HepG2 (cell line): ENCODE measurements at regions not wholly inside any gene's neighbourhood (a gene's known extent, or its start where the extent isn't known, plus 50 kb on each side); places are given as distances from the start of the nearest gene placed in this dataset.

ENCODE experiments used
- ATAC-seq: fragments of 200-7000 bp; cut with Tn5 transposase; 3 replicates; pipeline ENCODE4 v1.9.1; 2020; ENCODE audit warnings: mild to moderate bottlenecking, moderate library complexity
- BruUV-seq: library from RNA; stranded (reverse); fragments of 400-500 nt; replicated peaks from 2 replicates; lab custom pipeline; 2021; lab: Mats Ljungman, UMichigan
- CTCF ChIA-PET: fragments of 300-600 bp; formaldehyde crosslinking; extraction: SDS; loops from one replicate; lab custom pipeline; 2021; ENCODE audit warnings: low total read pairs, inconsistent platforms, low intra/inter-chr PET ratio; lab: Yijun Ruan, JAX
- POLR2A ChIA-PET: fragments of 350-600 bp; sonication (Branson Sonifier 250); formaldehyde crosslinking; loops from one replicate; lab custom pipeline; 2020; ENCODE audit warnings: antibody characterized with exemption, inconsistent platforms; lab: Yijun Ruan, JAX
- DNase-seq: peaks from one replicate; pipeline ENCODE4 v3.0.0-alpha.2; 2015; ENCODE audit warnings: low spot score
- FAIRE-seq: peaks from 3 replicates; lab custom pipeline; 2011; peaks lifted over from hg19 to GRCh38; lab: Jason Lieb, UNC
- H2AFZ ChIP-seq: one replicate; pipeline ENCODE4 v1.6.1; 2011; ENCODE audit warnings: low read length, inconsistent platforms
- H3K27ac ChIP-seq: fragments of 300-600 bp; 3 replicates; pipeline ENCODE4 v1.8.0; 2011; ENCODE audit warnings: mixed run types, mild to moderate bottlenecking, mixed read lengths, low read length, inconsistent platforms; ENCODE audit not compliant: insufficient read depth; ENCODE audit errors: extremely low read length
- H3K27me3 ChIP-seq, 2 experiments: fragments of 200-600 bp in 1 of 2; 2 replicates in 1 of 2; 3 replicates in 1 of 2; pipeline versions ENCODE4 v1.6.0 to v1.8.0; 2011; ENCODE audit warnings: low read length in 2 of 2, mild to moderate bottlenecking in 2 of 2, moderate library complexity in 2 of 2, inconsistent platforms in 1 of 2; ENCODE audit not compliant: insufficient read depth in 2 of 2, control insufficient read depth in 1 of 2
- H3K36me3 ChIP-seq, 2 experiments: fragments of 200-600 bp in 1 of 2; replicated peaks in 1 of 2; 2 replicates in 1 of 2; 3 replicates in 1 of 2; pipeline versions ENCODE4 v1.5.1 to v1.8.0; 2011; ENCODE audit warnings: low read length in 2 of 2, inconsistent platforms in 1 of 2; ENCODE audit not compliant: insufficient read depth in 2 of 2, control insufficient read depth in 1 of 2
- H3K4me1 ChIP-seq: 2 replicates; pipeline ENCODE4 v1.5.1; 2012; ENCODE audit warnings: low read length, inconsistent platforms; ENCODE audit not compliant: insufficient read depth
- H3K4me2 ChIP-seq: 2 replicates; pipeline ENCODE4 v1.6.0; 2011; ENCODE audit warnings: low read depth, low read length, inconsistent platforms
- H3K4me3 ChIP-seq, 3 experiments: fragments of 200-600 bp in 1 of 3; sonication (generic), shearing (Covaris generic) in 1 of 3; replicated peaks in 1 of 3; 2 replicates each; pipeline ENCODE4 v1.5.1; 2011 to 2016; ENCODE audit warnings: low read length in 3 of 3, inconsistent platforms in 2 of 3, low read depth in 2 of 3, mild to moderate bottlenecking in 2 of 3, control low read depth in 1 of 3, mixed read lengths in 1 of 3; ENCODE audit not compliant: insufficient read depth in 1 of 3
- H3K79me2 ChIP-seq: one replicate; pipeline ENCODE4 v1.6.1; 2011; ENCODE audit warnings: low read length, inconsistent platforms; ENCODE audit not compliant: insufficient read depth
- H3K9ac ChIP-seq: 2 replicates; pipeline ENCODE4 v1.6.0; 2011; ENCODE audit warnings: mild to moderate bottlenecking, low read depth, low read length, inconsistent platforms; ENCODE audit not compliant: insufficient read depth
- H3K9me3 ChIP-seq: 2 replicates; pipeline ENCODE4 v1.5.1; 2012; ENCODE audit warnings: mild to moderate bottlenecking, low read length
- H4K20me1 ChIP-seq: 2 replicates; pipeline ENCODE4 v1.6.0; 2011; ENCODE audit warnings: inconsistent platforms, mild to moderate bottlenecking, low read length, moderate library complexity; ENCODE audit not compliant: insufficient read depth
- CEBPG ChIP-seq: IDR thresholded peaks from 2 replicates; pipeline ENCODE4 v1.6.1; 2016
- GMEB2 ChIP-seq: IDR thresholded peaks from 2 replicates; pipeline ENCODE4 v1.6.1; 2016; ENCODE audit warnings: missing biosample characterization, missing genetic modification reagents, low read depth
- KDM5A ChIP-seq: fragments of 200-600 bp; sonication (generic); IDR thresholded peaks from 2 replicates; pipeline ENCODE4 v1.7.0; 2018; ENCODE audit warnings: antibody characterized with exemption, mild to moderate bottlenecking, low read length, borderline replicate concordance
- PAWR ChIP-seq: sonication (generic); formaldehyde crosslinking; IDR thresholded peaks from 2 replicates; pipeline ENCODE4 v1.4.0; 2020; ENCODE audit warnings: missing genetic modification reagents, mild to moderate bottlenecking, borderline replicate concordance
- POLR2A ChIP-seq, 2 experiments: IDR thresholded peaks; 2 replicates each; pipeline ENCODE4 v1.6.1; 2011; ENCODE audit warnings: low read depth in 2 of 2, low read length in 2 of 2, mild to moderate bottlenecking in 1 of 2, moderate library complexity in 1 of 2; ENCODE audit not compliant: insufficient read depth in 1 of 2
- POLR2G ChIP-seq: fragments of 200-400 bp; formaldehyde crosslinking; IDR thresholded peaks from 2 replicates; pipeline ENCODE4 v1.6.1; 2018; ENCODE audit warnings: mild to moderate bottlenecking, low read depth, low read length, moderate library complexity
- RFX3 ChIP-seq: IDR thresholded peaks from 2 replicates; pipeline ENCODE4 v1.6.1; 2016; ENCODE audit warnings: missing biosample characterization, missing genetic modification reagents
- RFXAP ChIP-seq: sonication (generic); formaldehyde crosslinking; IDR thresholded peaks from 2 replicates; pipeline ENCODE4 v1.4.0; 2020; ENCODE audit warnings: missing genetic modification reagents, borderline replicate concordance
- TRIM22 ChIP-seq: fragments of 450-650 bp; IDR thresholded peaks from 2 replicates; pipeline ENCODE4 v1.6.1; 2017
- ZNF282 ChIP-seq: fragments of 450-650 bp; IDR thresholded peaks from 2 replicates; pipeline ENCODE4 v1.6.1; 2018; ENCODE audit not compliant: partially characterized antibody
- ZNF503 ChIP-seq: sonication (generic); formaldehyde crosslinking; IDR thresholded peaks from 2 replicates; pipeline ENCODE4 v1.4.0; 2020; ENCODE audit warnings: missing genetic modification reagents
- WGBS: methylation state at CpG from one replicate; pipeline ENCODE4 v1.1.6; 2017; ENCODE audit warnings: low lambda C conversion rate; 5-methylcytosine and 5-hydroxymethylcytosine counted together
- in situ Hi-C: cut with HindIII; loops from 2 replicates; pipeline ENCODE4 v1.10.0; 2017; ENCODE audit warnings: low pct_unique_long_range_greater_than_20kb; ENCODE audit not compliant: extremely low pct_ligation_motif_present
- intact Hi-C: fragments of 100-400 bp; cut with micrococcal nuclease; formaldehyde crosslinking; loops from one replicate; pipeline ENCODE4 v1.10.0; 2022; ENCODE audit not compliant: unreplicated experiment
- TF ChIP-seq, protein P1 (sequence below): IDR thresholded peaks from 2 replicates; pipeline ENCODE4 v1.6.1; 2012; ENCODE audit warnings: low read length, improper control_type of control experiment

GRCh38 chr12:43289426-43289801 is 262.6 kb downstream of the ADAMTS20 start:
- ATAC-seq (no peak), DNase-seq (no peak), FAIRE-seq (no peak)
- TF ChIP-seq KDM5A (no peak), ZNF503 (CRISPR knock-in tag) (no peak), POLR2G (no peak), RFX3 (CRISPR knock-in tag) (no peak), ZNF282 (no peak), GMEB2 (CRISPR knock-in tag) (no peak), RFXAP (CRISPR knock-in tag) (no peak), PAWR (CRISPR knock-in tag) (no peak), POLR2A (IDR thresholded peaks at IDR 0.05; ENCODE audit: insufficient read depth in 1 of 2, low read depth in 2 of 2, low read length in 2 of 2) (no peak), CEBPG (no peak), TRIM22 (no peak)
- TF ChIP-seq, protein P1, sequence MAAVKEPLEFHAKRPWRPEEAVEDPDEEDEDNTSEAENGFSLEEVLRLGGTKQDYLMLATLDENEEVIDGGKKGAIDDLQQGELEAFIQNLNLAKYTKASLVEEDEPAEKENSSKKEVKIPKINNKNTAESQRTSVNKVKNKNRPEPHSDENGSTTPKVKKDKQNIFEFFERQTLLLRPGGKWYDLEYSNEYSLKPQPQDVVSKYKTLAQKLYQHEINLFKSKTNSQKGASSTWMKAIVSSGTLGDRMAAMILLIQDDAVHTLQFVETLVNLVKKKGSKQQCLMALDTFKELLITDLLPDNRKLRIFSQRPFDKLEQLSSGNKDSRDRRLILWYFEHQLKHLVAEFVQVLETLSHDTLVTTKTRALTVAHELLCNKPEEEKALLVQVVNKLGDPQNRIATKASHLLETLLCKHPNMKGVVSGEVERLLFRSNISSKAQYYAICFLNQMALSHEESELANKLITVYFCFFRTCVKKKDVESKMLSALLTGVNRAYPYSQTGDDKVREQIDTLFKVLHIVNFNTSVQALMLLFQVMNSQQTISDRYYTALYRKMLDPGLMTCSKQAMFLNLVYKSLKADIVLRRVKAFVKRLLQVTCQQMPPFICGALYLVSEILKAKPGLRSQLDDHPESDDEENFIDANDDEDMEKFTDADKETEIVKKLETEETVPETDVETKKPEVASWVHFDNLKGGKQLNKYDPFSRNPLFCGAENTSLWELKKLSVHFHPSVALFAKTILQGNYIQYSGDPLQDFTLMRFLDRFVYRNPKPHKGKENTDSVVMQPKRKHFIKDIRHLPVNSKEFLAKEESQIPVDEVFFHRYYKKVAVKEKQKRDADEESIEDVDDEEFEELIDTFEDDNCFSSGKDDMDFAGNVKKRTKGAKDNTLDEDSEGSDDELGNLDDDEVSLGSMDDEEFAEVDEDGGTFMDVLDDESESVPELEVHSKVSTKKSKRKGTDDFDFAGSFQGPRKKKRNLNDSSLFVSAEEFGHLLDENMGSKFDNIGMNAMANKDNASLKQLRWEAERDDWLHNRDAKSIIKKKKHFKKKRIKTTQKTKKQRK = no peak
- BruUV-seq = no TSS peak
- Histone ChIP-seq H2AFZ (no peak overlapping the region), H3K9me3 (no peaks in the 10 kb centered on the region), H3K27me3 (no peaks in the 10 kb centered on the region), H3K9ac (no peak overlapping the region), H3K27ac (no peak overlapping the region), H4K20me1 (no peaks in the 10 kb centered on the region), H3K36me3 (no peaks in the 10 kb centered on the region), H3K4me2 (no peak overlapping the region), H3K4me1 (no peaks in the 10 kb centered on the region), H3K79me2 (no peaks in the 10 kb centered on the region), H3K4me3 (no peak overlapping the region)
- intact Hi-C loops = no loop called here
- ChIA-PET CTCF (no interaction called here), POLR2A (no interaction called here)
- 1% methylated on average over 5 of the region's 5 CpGs for WGBS
- in situ Hi-C loops = no loop called here
